A549 (cell line): ENCODE measurements at regions not wholly inside any gene's neighbourhood (a gene's known extent, or its start where the extent isn't known, plus 50 kb on each side); places are given as distances from the start of the nearest gene placed in this dataset.
A peak's percentile ranks its signal among the peaks of the same experiment; 100 is the strongest.
"Not testable (repeated sequence)": the region's sequence is repeated elsewhere in the genome, so short reads cannot be mapped to it uniquely, and the experiment has no call there.

ENCODE experiments used
- ATAC-seq, 2 experiments: fragments of 200-7000 bp in 1 of 2; fragments of >200 bp in 1 of 2; cut with Nextera tagmentation in 1 of 2; cut with Tn5 transposase in 1 of 2; 3 replicates each; pipeline versions ENCODE4 v1.8.0 to v1.9.1; 2018 to 2020; ENCODE audit warnings: mild to moderate bottlenecking in 1 of 2, moderate library complexity in 1 of 2
- CTCF ChIA-PET: fragments of 300-600 bp; sonication (Branson Sonifier 250); formaldehyde crosslinking; extraction: SDS; loops from one replicate; lab custom pipeline; 2021; ENCODE audit warnings: antibody characterized with exemption, inconsistent platforms; lab: Yijun Ruan, JAX
- POLR2A ChIA-PET: fragments of 350-600 bp; formaldehyde crosslinking; extraction: SDS; loops from one replicate; lab custom pipeline; 2021; ENCODE audit warnings: antibody characterized with exemption, inconsistent platforms; lab: Yijun Ruan, JAX
- DNase-seq, 2 experiments: peaks; one replicate each; pipeline versions ENCODE4 v3.0.0 to v3.0.0-alpha.2; 2011 to 2016; ENCODE audit warnings: low read depth in 1 of 2, low spot score in 1 of 2
- FAIRE-seq: peaks from 2 replicates; lab custom pipeline; 2011; peaks lifted over from hg19 to GRCh38; lab: Jason Lieb, UNC
- H3K27ac ChIP-seq, 2 experiments: fragments of >200 bp; sonication (Bioruptor Twin); formaldehyde crosslinking; 3 replicates each; pipeline ENCODE4 v1.5.1; 2016 to 2017
- H3K4me1 ChIP-seq: fragments of >200 bp; sonication (Bioruptor Twin); formaldehyde crosslinking; 3 replicates; pipeline ENCODE4 v1.6.1; 2016
- H3K4me2 ChIP-seq: fragments of >200 bp; sonication (Bioruptor Twin); formaldehyde crosslinking; 3 replicates; pipeline ENCODE4 v1.6.1; 2016
- H3K4me3 ChIP-seq: fragments of >200 bp; sonication (Bioruptor Twin); formaldehyde crosslinking; 3 replicates; pipeline ENCODE4 v1.5.1; 2016
- H3K9me3 ChIP-seq: fragments of >200 bp; sonication (Bioruptor Twin); formaldehyde crosslinking; 3 replicates; pipeline ENCODE4 v1.6.1; 2016
- CBX8 ChIP-seq: fragments of 200-600 bp; sonication (generic); IDR thresholded peaks from 2 replicates; pipeline ENCODE4 v1.6.1; 2016
- CEBPB ChIP-seq, 2 experiments: fragments of >200 bp in 1 of 2; sonication (Bioruptor Twin) in 1 of 2; formaldehyde crosslinking in 1 of 2; IDR thresholded peaks; 2 replicates each; pipeline ENCODE4 v1.6.1; 2012 to 2016
- EHF ChIP-seq: fragments of 250-450 bp; sonication (Bioruptor Pico); IDR thresholded peaks from 2 replicates; pipeline ENCODE4 v1.5.0; 2020; ENCODE audit warnings: mild to moderate bottlenecking
- EHMT2 ChIP-seq: fragments of 200-600 bp; sonication (generic); IDR thresholded peaks from 2 replicates; pipeline ENCODE4 v1.6.1; 2016; ENCODE audit warnings: antibody characterized with exemption, low read depth, mild to moderate bottlenecking, moderate library complexity
- ELK1 ChIP-seq: fragments of 150-350 bp; IDR thresholded peaks from 2 replicates; pipeline ENCODE4 v1.6.1; 2014; ENCODE audit warnings: low read depth, mild to moderate bottlenecking, low read length
- FOSL2 ChIP-seq, 2 experiments: fragments of 450-650 bp in 1 of 2; fragments of >200 bp in 1 of 2; sonication (Bioruptor Twin) in 1 of 2; formaldehyde crosslinking; IDR thresholded peaks; 2 replicates each; pipeline versions ENCODE4 v1.5.0 to v1.6.1; 2016 to 2020; ENCODE audit warnings: mild to moderate bottlenecking in 1 of 2, moderate library complexity in 1 of 2
- FOXS1 ChIP-seq: fragments of 250-450 bp; sonication (Bioruptor Pico); IDR thresholded peaks from 2 replicates; pipeline ENCODE4 v1.5.0; 2020; ENCODE audit warnings: mild to moderate bottlenecking, moderate library complexity
- HEYL ChIP-seq: fragments of 250-450 bp; sonication (Bioruptor Pico); IDR thresholded peaks from 2 replicates; pipeline ENCODE4 v1.8.0; 2021; ENCODE audit warnings: mild to moderate bottlenecking, moderate library complexity
- HOXA7 ChIP-seq: fragments of 250-450 bp; sonication (Bioruptor Pico); IDR thresholded peaks from 2 replicates; pipeline ENCODE4 v1.5.0; 2020; ENCODE audit warnings: mild to moderate bottlenecking, moderate library complexity
- HOXB5 ChIP-seq: fragments of 250-450 bp; sonication (Bioruptor Pico); IDR thresholded peaks from 2 replicates; pipeline ENCODE4 v1.5.0; 2020; ENCODE audit warnings: mild to moderate bottlenecking, moderate library complexity
- KDM1A ChIP-seq: fragments of 200-600 bp; sonication (generic); IDR thresholded peaks from 2 replicates; pipeline ENCODE4 v1.6.1; 2016; ENCODE audit warnings: low read depth, mild to moderate bottlenecking
- MAFK ChIP-seq: fragments of 450-650 bp; IDR thresholded peaks from 2 replicates; pipeline ENCODE4 v1.6.1; 2014; ENCODE audit not compliant: partially characterized antibody
- MAX ChIP-seq: IDR thresholded peaks from 2 replicates; pipeline ENCODE4 v1.6.1; 2012
- MAZ ChIP-seq: fragments of 150-350 bp; IDR thresholded peaks from 2 replicates; pipeline ENCODE4 v1.6.1; 2014; ENCODE audit warnings: antibody characterized with exemption, low read depth, low read length, borderline replicate concordance
- NFE2L2 ChIP-seq: fragments of 150-350 bp; conservative IDR thresholded peaks from 2 replicates; pipeline ENCODE4 v1.6.1; 2014; ENCODE audit warnings: low read length
- PBX3 ChIP-seq: IDR thresholded peaks from 2 replicates; pipeline ENCODE4 v1.6.1; 2012
- POLR2AphosphoS2 ChIP-seq: conservative IDR thresholded peaks from 2 replicates; pipeline ENCODE4 v1.6.1; 2012; ENCODE audit warnings: low read length, improper control_type of control experiment, inconsistent platforms
- RARB ChIP-seq: fragments of 250-450 bp; sonication (Bioruptor Pico); IDR thresholded peaks from 2 replicates; pipeline ENCODE4 v1.8.0; 2021; ENCODE audit warnings: mild to moderate bottlenecking, moderate library complexity
- RCOR1 ChIP-seq: fragments of 150-350 bp; IDR thresholded peaks from 2 replicates; pipeline ENCODE4 v1.6.1; 2014; ENCODE audit warnings: antibody characterized with exemption, low read length, low read depth
- RNF2 ChIP-seq: fragments of 200-600 bp; sonication (generic); IDR thresholded peaks from 2 replicates; pipeline ENCODE4 v1.6.1; 2016; ENCODE audit warnings: low read depth, mild to moderate bottlenecking, antibody characterized with exemption, moderate library complexity, borderline replicate concordance
- SMC3 ChIP-seq: fragments of >200 bp; sonication (Bioruptor Twin); formaldehyde crosslinking; IDR thresholded peaks from 3 replicates; pipeline ENCODE4 v1.6.1; 2018; ENCODE audit warnings: inconsistent platforms
- ZC3H11A ChIP-seq: fragments of 450-650 bp; IDR thresholded peaks from 2 replicates; pipeline ENCODE4 v1.6.1; 2014; ENCODE audit warnings: antibody characterized with exemption, mild to moderate bottlenecking
- ZNF302 ChIP-seq: fragments of 250-450 bp; sonication (Bioruptor Pico); IDR thresholded peaks from 2 replicates; pipeline ENCODE4 v1.9.0; 2021; ENCODE audit warnings: inconsistent platforms, mild to moderate bottlenecking, moderate library complexity
- WGBS: methylation state at CpG from one replicate; pipeline ENCODE4 v1.1.6; 2017; ENCODE audit errors: missing lambda C conversion rate; 5-methylcytosine and 5-hydroxymethylcytosine counted together

GRCh38 chr5:88644676-88645075 lies 238.3 kb downstream of the MEF2C start:
- H3K4me3 ChIP-seq, result no peak overlapping the region
- ChIA-PET POLR2A (no interaction called here), CTCF (no interaction called here)
- FAIRE-seq (no peak), ATAC-seq (no peak), DNase-seq (no peak)
- WGBS, result 62% methylated on average over 3 of the region's 3 CpGs
- no peak overlapping the region for H3K27ac ChIP-seq
- H3K9me3 ChIP-seq, result no peaks in the 10 kb centered on the region
- TF ChIP-seq HOXA7 (no peak), ZNF302 (CRISPR knock-in tag) (no peak), MAX (no peak), ELK1 (no peak), POLR2AphosphoS2 (no peak), MAZ (no peak), EHMT2 (no peak), NFE2L2 (no peak), RARB (CRISPR knock-in tag) (no peak), HOXB5 (CRISPR knock-in tag) (no peak), HEYL (CRISPR knock-in tag) (no peak), CEBPB (IDR thresholded peaks at IDR 0.05) (no peak), RCOR1 (no peak), MAFK (no peak), SMC3 (no peak), KDM1A (no peak), FOXS1 (CRISPR knock-in tag) (no peak), ZC3H11A (no peak)
- H3K4me1 ChIP-seq, result no peaks in the 10 kb centered on the region
- no peak overlapping the region for H3K4me2 ChIP-seq

GRCh38 chr5:88643315-88643714 lies 239.7 kb downstream of the MEF2C start:
- peak; percentile 13 for FAIRE-seq
- POLR2A ChIA-PET, result no interaction called here
- H3K4me3 ChIP-seq, result no peak overlapping the region
- H3K4me1 ChIP-seq, result no peaks in the 10 kb centered on the region
- no peaks in the 10 kb centered on the region for H3K9me3 ChIP-seq
- DNase-seq, result no peak
- TF ChIP-seq FOSL2 (IDR thresholded peaks at IDR 0.05) (no peak), FOSL2 (CRISPR knock-in tag; IDR thresholded peaks at IDR 0.05) (0 out of 2 replicates have a peak, but pooled peaks have one; percentile 4), PBX3 (no peak)
- TF ChIP-seq, all 56 proteins: peak for 1
- no peak for ATAC-seq
- CTCF ChIA-PET, result interaction anchor here (1.3 kb wide), 1 partner anchor 47 kb away, joined by 4 read pairs; no protein-coding TSS in a partner anchor
- H3K4me2 ChIP-seq, result no peak overlapping the region
- H3K27ac ChIP-seq, result no peak overlapping the region

GRCh38 chr5:88634014-88634413 lies 249.0 kb downstream of the MEF2C start:
- FAIRE-seq (no peak), DNase-seq (no peak), ATAC-seq (no peak)
- peak; percentile 92; the same call in 1 of the 2 replicates for TF ChIP-seq CBX8
- no peak for TF ChIP-seq RCOR1
- no peak for TF ChIP-seq MAX
- no peak for TF ChIP-seq SMC3
- no peak for TF ChIP-seq EHF (CRISPR knock-in tag)
- peak; percentile 92 for TF ChIP-seq RNF2
- TF ChIP-seq NFE2L2, result no peak
- TF ChIP-seq ELK1, result no peak
- TF ChIP-seq POLR2AphosphoS2, result no peak
- no peak for TF ChIP-seq ZC3H11A
- Histone ChIP-seq H3K27ac (no peak overlapping the region), H3K4me3 (no peak overlapping the region), H3K9me3 (no peaks in the 10 kb centered on the region), H3K4me1 (no peaks in the 10 kb centered on the region), H3K4me2 (no peak overlapping the region)
- under 1% methylated on average over 2 of the region's 2 CpGs for WGBS
- CTCF ChIA-PET, result no interaction called here
- POLR2A ChIA-PET, result no interaction called here

GRCh38 chr5:88622890-88623289 lies 260.1 kb downstream of the MEF2C start:
- H3K4me1 ChIP-seq, POLR2A ChIA-PET, CTCF ChIA-PET, ATAC-seq, H3K9me3 ChIP-seq, H3K4me3 ChIP-seq, H3K4me2 ChIP-seq, H3K27ac ChIP-seq, DNase-seq, FAIRE-seq: not testable (repeated sequence)
- 0% methylated on average over 3 of the region's 5 CpGs for WGBS

- FAIRE-seq, H3K4me3 ChIP-seq, H3K9me3 ChIP-seq, CTCF ChIA-PET, POLR2A ChIA-PET, ATAC-seq, DNase-seq, H3K4me1 ChIP-seq, H3K4me2 ChIP-seq, H3K27ac ChIP-seq: not testable (repeated sequence)
- no CpG with 5 or more reads among the region's 32 CpGs for WGBS
Observed at GRCh38 chr5:88615767-88616166, 267.2 kb downstream of the MEF2C start.
